GM12878 (cell line): ENCODE measurements at regions not wholly inside any gene's neighbourhood (a gene's known extent, or its start where the extent isn't known, plus 50 kb on each side); places are given as distances from the start of the nearest gene placed in this dataset.

ENCODE experiments used
- ATAC-seq: fragments of 200-7000 bp; cut with Tn5 transposase; 3 replicates; pipeline ENCODE4 v1.9.1; 2020; ENCODE audit warnings: mild to moderate bottlenecking, moderate library complexity
- BruUV-seq: library from RNA; stranded (reverse); fragments of 400-500 nt; replicated peaks from 2 replicates; lab custom pipeline; 2021; lab: Mats Ljungman, UMichigan
- CTCF ChIA-PET: fragments of 300-600 bp; sonication (Branson Sonifier 250); formaldehyde crosslinking; extraction: SDS; loops from one replicate; lab custom pipeline; 2021; ENCODE audit warnings: inconsistent platforms; lab: Yijun Ruan, JAX
- POLR2A ChIA-PET: fragments of 350-600 bp; formaldehyde crosslinking; extraction: SDS; loops from one replicate; lab custom pipeline; 2021; ENCODE audit warnings: inconsistent platforms; lab: Charles Lee
- RAD21 ChIA-PET: fragments of 300-600 bp; sonication (Branson Sonifier 250); formaldehyde crosslinking; loops from one replicate; lab custom pipeline; 2023; ENCODE audit warnings: antibody characterized with exemption; ENCODE audit not compliant: unreplicated experiment; lab: Charles Lee
- SMC1A ChIA-PET: fragments of 300-600 bp; sonication (Branson Sonifier 250); formaldehyde crosslinking; loops from one replicate; lab custom pipeline; 2023; ENCODE audit not compliant: unreplicated experiment, uncharacterized antibody; lab: Charles Lee
- DNase-seq: peaks from one replicate; pipeline ENCODE4 v3.0.0-alpha.2; 2011; ENCODE audit warnings: low read depth, low spot score
- FAIRE-seq: peaks from 3 replicates; lab custom pipeline; 2011; peaks lifted over from hg19 to GRCh38; lab: Jason Lieb, UNC
- H2AFZ ChIP-seq: 2 replicates; pipeline ENCODE4 v1.6.0; 2011; ENCODE audit warnings: low read depth, low read length, control low read depth; ENCODE audit not compliant: control insufficient read depth
- H3K27ac ChIP-seq: 2 replicates; pipeline ENCODE4 v1.5.1; 2011; ENCODE audit warnings: control low read depth; ENCODE audit not compliant: control insufficient read depth, insufficient read depth
- H3K27me3 ChIP-seq, 2 experiments: replicated peaks in 1 of 2; 2 replicates each; pipeline versions ENCODE4 v1.6.0 to v1.6.1; 2011; ENCODE audit warnings: low read length in 1 of 2; ENCODE audit not compliant: control insufficient read depth in 2 of 2, insufficient read depth in 2 of 2
- H3K36me3 ChIP-seq, 2 experiments: 2 replicates each; pipeline ENCODE4 v1.5.1; 2011; ENCODE audit warnings: low read length in 1 of 2; ENCODE audit not compliant: control insufficient read depth in 2 of 2, insufficient read depth in 2 of 2
- H3K4me1 ChIP-seq: 2 replicates; pipeline ENCODE4 v1.6.1; 2011; ENCODE audit warnings: mild to moderate bottlenecking, low read length, moderate library complexity, mixed read lengths; ENCODE audit not compliant: control insufficient read depth, insufficient read depth
- H3K4me2 ChIP-seq: 2 replicates; pipeline ENCODE4 v1.6.0; 2011; ENCODE audit warnings: control low read depth; ENCODE audit not compliant: control insufficient read depth, insufficient read depth
- H3K4me3 ChIP-seq: fragments of 200-600 bp; sonication (generic); 2 replicates; pipeline ENCODE4 v1.5.1; 2016
- H3K79me2 ChIP-seq: 2 replicates; pipeline ENCODE4 v1.6.0; 2011; ENCODE audit warnings: low read length; ENCODE audit not compliant: control insufficient read depth, insufficient read depth
- H3K9ac ChIP-seq: 2 replicates; pipeline ENCODE4 v1.8.0; 2011; ENCODE audit warnings: low read length, control low read depth, mixed read lengths; ENCODE audit not compliant: control insufficient read depth, insufficient read depth
- H3K9me3 ChIP-seq: replicated peaks from 3 replicates; pipeline ENCODE4 v1.5.1; 2011; ENCODE audit warnings: mild to moderate bottlenecking, low read length; ENCODE audit not compliant: control insufficient read depth, insufficient read depth
- H4K20me1 ChIP-seq: 2 replicates; pipeline ENCODE4 v1.6.0; 2011; ENCODE audit not compliant: control insufficient read depth, insufficient read depth
- CBFB ChIP-seq: IDR thresholded peaks from 2 replicates; pipeline ENCODE4 v1.6.1; 2016; ENCODE audit warnings: antibody characterized with exemption, low read depth
- EP300 ChIP-seq, 2 experiments: fragments of 150-350 bp in 1 of 2; IDR thresholded peaks; 2 replicates each; pipeline ENCODE4 v1.6.1; 2011 to 2012; ENCODE audit warnings: low read depth in 2 of 2, low read length in 2 of 2, borderline replicate concordance in 1 of 2, improper control_type of control experiment in 1 of 2, inconsistent platforms in 1 of 2; ENCODE audit not compliant: control insufficient read depth in 1 of 2
- KLF5 ChIP-seq: fragments of 450-650 bp; IDR thresholded peaks from 2 replicates; pipeline ENCODE4 v1.6.1; 2014; ENCODE audit warnings: mild to moderate bottlenecking; ENCODE audit not compliant: partially characterized antibody
- NFIC ChIP-seq: IDR thresholded peaks from 2 replicates; pipeline ENCODE4 v1.6.1; 2012; ENCODE audit warnings: low read depth, mild to moderate bottlenecking, inconsistent platforms, low read length, moderate library complexity
- TARDBP ChIP-seq: IDR thresholded peaks from 2 replicates; pipeline ENCODE4 v1.6.1; 2016; ENCODE audit warnings: borderline replicate concordance
- ZBED1 ChIP-seq: IDR thresholded peaks from 2 replicates; pipeline ENCODE4 v1.6.1; 2016; ENCODE audit warnings: borderline replicate concordance
- ZNF207 ChIP-seq: fragments of 450-650 bp; IDR thresholded peaks from 2 replicates; pipeline ENCODE4 v1.6.1; 2014; ENCODE audit warnings: antibody characterized with exemption, mild to moderate bottlenecking, borderline replicate concordance
- ZNF622 ChIP-seq: fragments of 450-650 bp; IDR thresholded peaks from 2 replicates; pipeline ENCODE4 v1.6.1; 2017; ENCODE audit warnings: mild to moderate bottlenecking, inconsistent platforms
- WGBS: methylation state at CpG from one replicate; pipeline ENCODE4 v1.1.6; 2016; ENCODE audit warnings: low lambda C conversion rate; ENCODE audit not compliant: insufficient replicate concordance, insufficient coverage; ENCODE audit errors: missing lambda C conversion rate; 5-methylcytosine and 5-hydroxymethylcytosine counted together
- in situ Hi-C: fragments of 300-500 bp; cut with MboI; formaldehyde crosslinking; loops from 9 replicates; pipeline ENCODE4 v1.14.3; 2018; ENCODE audit warnings: mixed read lengths
- intact Hi-C: fragments of 100-400 bp; cut with micrococcal nuclease; formaldehyde crosslinking; loops from one replicate; pipeline ENCODE4 v1.14.2; 2022; ENCODE audit not compliant: unreplicated experiment

- H3K36me3 ChIP-seq, result no peaks in the 10 kb centered on the region
- DNase-seq (no peak), ATAC-seq (peak; percentile 17; the same call in 1 of the 3 replicates), FAIRE-seq (no peak)
- no peak overlapping the region for H2AFZ ChIP-seq
- ChIA-PET POLR2A (interaction anchor here (0.8 to 1.3 kb wide), 3 partner anchors 57 to 100 kb away, joined by 3 to 4 read pairs (median 3); no protein-coding TSS in a partner anchor), RAD21 (interaction anchor here (0.9 to 6.1 kb wide), 6 partner anchors 60 to 308 kb away, joined by 3 to 64 read pairs (median 3); no protein-coding TSS in a partner anchor), CTCF (interaction anchor here (0.7 to 6.4 kb wide), 8 partner anchors 9 to 235 kb away, joined by 3 to 119 read pairs (median 6); no protein-coding TSS in a partner anchor)
- no peaks in the 10 kb centered on the region for H3K9me3 ChIP-seq
- H3K4me2 ChIP-seq, result no peak overlapping the region
- H3K9ac ChIP-seq, result no peak overlapping the region
- no peak overlapping the region for H3K4me3 ChIP-seq
- H3K79me2 ChIP-seq, result no peaks in the 10 kb centered on the region
- H3K4me1 ChIP-seq, result no peaks in the 10 kb centered on the region
- H4K20me1 ChIP-seq, result no peaks in the 10 kb centered on the region
- intact Hi-C loops, result no loop called here
- BruUV-seq, result no TSS peak
- 84% methylated on average over 2 of the region's 2 CpGs for WGBS
- H3K27me3 ChIP-seq, result no peaks in the 10 kb centered on the region
- no peak overlapping the region for H3K27ac ChIP-seq
- no peak for TF ChIP-seq ZNF207
- TF ChIP-seq KLF5, result no peak
- TF ChIP-seq NFIC, result no peak
- no peak for TF ChIP-seq CBFB
- TF ChIP-seq ZNF622, result no peak
- no peak for TF ChIP-seq EP300 (IDR thresholded peaks at IDR 0.05; ENCODE audit: borderline replicate concordance in 1 of 2, control insufficient read depth in 1 of 2, low read depth in 2 of 2, low read length in 2 of 2)
- no peak for TF ChIP-seq TARDBP
- no peak for TF ChIP-seq ZBED1
- TF ChIP-seq, all 136 proteins: peak for 0
- in situ Hi-C loops, result no loop called here
- SMC1A ChIA-PET, result interaction anchor here (0.6 to 6.5 kb wide), 14 partner anchors 9 to 175 kb away, joined by 3 to 117 read pairs (median 3); partner anchors contain the start of gene NT5E
Observed at GRCh38 chr6:85361643-85362014, 88.3 kb upstream of the NT5E start.
